ENCODE measurements at regions not wholly inside any gene's neighbourhood (a gene's known extent, or its start where the extent isn't known, plus 50 kb on each side); places are given as distances from the start of the nearest gene placed in this dataset.

- no peak for TF ChIP-seq CTCF (IDR thresholded peaks at IDR 0.05; ENCODE audit: poor library complexity, severe bottlenecking)
- no peak for TF ChIP-seq POLR2AphosphoS5 (IDR thresholded peaks at IDR 0.05)
- TF ChIP-seq RAD21 (conservative IDR thresholded peaks at IDR 0.05), result no peak
- TF ChIP-seq REST (IDR thresholded peaks at IDR 0.05; ENCODE audit: borderline replicate concordance), result no peak
- no peak for TF ChIP-seq TAF1 (IDR thresholded peaks at IDR 0.05; ENCODE audit: low read depth)
- no peak for TF ChIP-seq EP300 (conservative IDR thresholded peaks at IDR 0.05; ENCODE audit: poor library complexity, severe bottlenecking)
Observed at GRCh38 chr4:77347351-77347966, 190.5 kb downstream of the CCNG2 start.

Measured in neural cell (in vitro differentiated cells).